Heart left ventricle (tissue), 13 donors: ENCODE measurements at regions not wholly inside any gene's neighbourhood (a gene's known extent, or its start where the extent isn't known, plus 50 kb on each side); places are given as distances from the start of the nearest gene placed in this dataset.

Experiments
- POLR2A ChIP-seq, 2 donors: fragments of 450-650 bp; IDR thresholded peaks; one replicate each; pipeline ENCODE4 v1.6.1; 2017; ENCODE audit warnings: antibody characterized with exemption in 2 of 2, mild to moderate bottlenecking in 2 of 2, moderate library complexity in 2 of 2
- TF ChIP-seq, protein P1 (sequence below), 12 donors: fragments of 200-600 bp; sonication (generic) in 4 of 12; IDR thresholded peaks; one replicate each; pipeline versions ENCODE4 v1.5.0 to v1.8.0; 2018 to 2022; ENCODE audit warnings: antibody characterized with exemption in 12 of 12, mild to moderate bottlenecking in 5 of 12
- donor health status: ischemic (EF 13 %, LVEDD 7.1; RV severe dilation, severe dysfunction).
- donor health status: DM: no; HTN: yes; CAD: no.
- donor health status: DM: no; HTN: no; CAD: no.
- donor health status: ischemic (EF 25% LVEDD 6.9; RV normal size, moderate dysfunction).
- donor health status: ischemic (EF 25% LVEDD 5.7; RV mildly dilated, moderate dysfunction).
- donor health status: ischemic (EF 35%, LVEDD 5.7; RV mildly dilated, moderate dysfunction).
- donor health status: nonischemic (EF 11% LVEDD 7.7; RV severe dilation, severe dysfunction).
- donor health status: DM: yes; HTN: yes; CAD: no.
- donor health status: PGD.
- donor health status: ischemic (EF 29% LVEDD 5.4; RV normal size, mild dysfunction).
- donor health status: nonischemic (EF 23%, LVEDD 6.1; RV moderate dilation, normal function).

- TF ChIP-seq, protein P1, sequence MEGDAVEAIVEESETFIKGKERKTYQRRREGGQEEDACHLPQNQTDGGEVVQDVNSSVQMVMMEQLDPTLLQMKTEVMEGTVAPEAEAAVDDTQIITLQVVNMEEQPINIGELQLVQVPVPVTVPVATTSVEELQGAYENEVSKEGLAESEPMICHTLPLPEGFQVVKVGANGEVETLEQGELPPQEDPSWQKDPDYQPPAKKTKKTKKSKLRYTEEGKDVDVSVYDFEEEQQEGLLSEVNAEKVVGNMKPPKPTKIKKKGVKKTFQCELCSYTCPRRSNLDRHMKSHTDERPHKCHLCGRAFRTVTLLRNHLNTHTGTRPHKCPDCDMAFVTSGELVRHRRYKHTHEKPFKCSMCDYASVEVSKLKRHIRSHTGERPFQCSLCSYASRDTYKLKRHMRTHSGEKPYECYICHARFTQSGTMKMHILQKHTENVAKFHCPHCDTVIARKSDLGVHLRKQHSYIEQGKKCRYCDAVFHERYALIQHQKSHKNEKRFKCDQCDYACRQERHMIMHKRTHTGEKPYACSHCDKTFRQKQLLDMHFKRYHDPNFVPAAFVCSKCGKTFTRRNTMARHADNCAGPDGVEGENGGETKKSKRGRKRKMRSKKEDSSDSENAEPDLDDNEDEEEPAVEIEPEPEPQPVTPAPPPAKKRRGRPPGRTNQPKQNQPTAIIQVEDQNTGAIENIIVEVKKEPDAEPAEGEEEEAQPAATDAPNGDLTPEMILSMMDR (IDR thresholded peaks at IDR 0.05), result no peak
- TF ChIP-seq POLR2A (IDR thresholded peaks at IDR 0.05), result no peak
Measured at GRCh38 chr4:81675791-81676393, 204.2 kb upstream of the RASGEF1B start.
